ENCODE measurements at regions not wholly inside any gene's neighbourhood (a gene's known extent, or its start where the extent isn't known, plus 50 kb on each side); places are given as distances from the start of the nearest gene placed in this dataset.

- Histone ChIP-seq H3K18ac (ENCODE audit: low read depth in 1 of 2, low read length in 2 of 2) (no peak overlapping the region), H3K4me1 (ENCODE audit: control insufficient read depth, insufficient read depth, low read depth, low read length) (no peaks in the 10 kb centered on the region), H3K27ac (ENCODE audit: low read length, poor library complexity, severe bottlenecking) (no peak overlapping the region), H3K27me3 (ENCODE audit: control insufficient read depth in 1 of 2, insufficient read depth in 1 of 2, low read length in 2 of 2) (no peaks in the 10 kb centered on the region), H4K91ac (ENCODE audit: low read length) (no peak overlapping the region), H3K36me3 (ENCODE audit: control insufficient read depth in 1 of 2, insufficient read depth in 2 of 2, low read depth in 1 of 2, low read length in 2 of 2) (no peaks in the 10 kb centered on the region), H2BK5ac (ENCODE audit: low read depth, low read length, poor library complexity, severe bottlenecking) (no peak overlapping the region), H3K9ac (ENCODE audit: low read length) (no peak overlapping the region), H3K23ac (ENCODE audit: low read length in 2 of 2) (no peak overlapping the region), H2BK120ac (ENCODE audit: low read depth, low read length) (no peak overlapping the region), H3K4ac (ENCODE audit: low read depth in 1 of 2, low read length in 2 of 2) (no peak overlapping the region), H3K14ac (ENCODE audit: low read length in 2 of 2) (no peak overlapping the region), H3K9me3 (ENCODE audit: control insufficient read depth, low read length) (no peaks in the 10 kb centered on the region), H2BK12ac (ENCODE audit: low read length in 2 of 2) (no peak overlapping the region), H3K4me3 (ENCODE audit: insufficient read depth in 1 of 2, low read depth in 1 of 2, low read length in 2 of 2) (no peak overlapping the region), H3K4me2 (ENCODE audit: low read length, poor library complexity, severe bottlenecking) (no peak overlapping the region), H3K79me1 (replicated peaks; ENCODE audit: low read length, poor library complexity, severe bottlenecking) (no peaks in the 10 kb centered on the region), H2AK5ac (ENCODE audit: low read length, severe bottlenecking) (no peak overlapping the region), H2BK15ac (ENCODE audit: low read depth, poor library complexity, severe bottlenecking) (no peak overlapping the region), H4K8ac (ENCODE audit: low read length) (no peak overlapping the region), H2AFZ (ENCODE audit: low read depth, low read length) (no peak overlapping the region)
- 72% methylated on average over 3 of the region's 3 CpGs for WGBS
- DNase-seq: peak; percentile 71
Observed at GRCh38 chr5:143964919-143965318, 153.0 kb downstream of the HMHB1 start.

GRCh38 chr5:143966280-143966679 lies 154.3 kb downstream of the HMHB1 start:
- H3K4ac ChIP-seq (ENCODE audit: low read depth in 1 of 2, low read length in 2 of 2): no peak overlapping the region
- no peak overlapping the region for H3K27ac ChIP-seq (ENCODE audit: low read length, poor library complexity, severe bottlenecking)
- no peak overlapping the region for H3K23ac ChIP-seq (ENCODE audit: low read length in 2 of 2)
- H2BK120ac ChIP-seq (ENCODE audit: low read depth, low read length): no peak overlapping the region
- H3K79me1 ChIP-seq (replicated peaks; ENCODE audit: low read length, poor library complexity, severe bottlenecking): no peaks in the 10 kb centered on the region
- no peak overlapping the region for H3K18ac ChIP-seq (ENCODE audit: low read depth in 1 of 2, low read length in 2 of 2)
- no peak overlapping the region for H3K9ac ChIP-seq (ENCODE audit: low read length)
- no peak overlapping the region for H3K14ac ChIP-seq (ENCODE audit: low read length in 2 of 2)
- no peak for DNase-seq
- no peaks in the 10 kb centered on the region for H3K4me1 ChIP-seq (ENCODE audit: control insufficient read depth, insufficient read depth, low read depth, low read length)
- no peak overlapping the region for H2BK5ac ChIP-seq (ENCODE audit: low read depth, low read length, poor library complexity, severe bottlenecking)
- WGBS: 100% methylated on average over 1 of the region's 1 CpG
- no peak overlapping the region for H2AFZ ChIP-seq (ENCODE audit: low read depth, low read length)
- H4K91ac ChIP-seq (ENCODE audit: low read length): no peak overlapping the region
- H3K4me3 ChIP-seq (ENCODE audit: insufficient read depth in 1 of 2, low read depth in 1 of 2, low read length in 2 of 2): no peak overlapping the region
- H2BK12ac ChIP-seq (ENCODE audit: low read length in 2 of 2): no peak overlapping the region
- no peak overlapping the region for H3K4me2 ChIP-seq (ENCODE audit: low read length, poor library complexity, severe bottlenecking)
- no peak overlapping the region for H2AK5ac ChIP-seq (ENCODE audit: low read length, severe bottlenecking)
- no peaks in the 10 kb centered on the region for H3K36me3 ChIP-seq (ENCODE audit: control insufficient read depth in 1 of 2, insufficient read depth in 2 of 2, low read depth in 1 of 2, low read length in 2 of 2)
- H4K8ac ChIP-seq (ENCODE audit: low read length): no peak overlapping the region
- H2BK15ac ChIP-seq (ENCODE audit: low read depth, poor library complexity, severe bottlenecking): no peak overlapping the region
- H3K9me3 ChIP-seq (ENCODE audit: control insufficient read depth, low read length): no peaks in the 10 kb centered on the region
- no peaks in the 10 kb centered on the region for H3K27me3 ChIP-seq (ENCODE audit: control insufficient read depth in 1 of 2, insufficient read depth in 1 of 2, low read length in 2 of 2)

DNA sequence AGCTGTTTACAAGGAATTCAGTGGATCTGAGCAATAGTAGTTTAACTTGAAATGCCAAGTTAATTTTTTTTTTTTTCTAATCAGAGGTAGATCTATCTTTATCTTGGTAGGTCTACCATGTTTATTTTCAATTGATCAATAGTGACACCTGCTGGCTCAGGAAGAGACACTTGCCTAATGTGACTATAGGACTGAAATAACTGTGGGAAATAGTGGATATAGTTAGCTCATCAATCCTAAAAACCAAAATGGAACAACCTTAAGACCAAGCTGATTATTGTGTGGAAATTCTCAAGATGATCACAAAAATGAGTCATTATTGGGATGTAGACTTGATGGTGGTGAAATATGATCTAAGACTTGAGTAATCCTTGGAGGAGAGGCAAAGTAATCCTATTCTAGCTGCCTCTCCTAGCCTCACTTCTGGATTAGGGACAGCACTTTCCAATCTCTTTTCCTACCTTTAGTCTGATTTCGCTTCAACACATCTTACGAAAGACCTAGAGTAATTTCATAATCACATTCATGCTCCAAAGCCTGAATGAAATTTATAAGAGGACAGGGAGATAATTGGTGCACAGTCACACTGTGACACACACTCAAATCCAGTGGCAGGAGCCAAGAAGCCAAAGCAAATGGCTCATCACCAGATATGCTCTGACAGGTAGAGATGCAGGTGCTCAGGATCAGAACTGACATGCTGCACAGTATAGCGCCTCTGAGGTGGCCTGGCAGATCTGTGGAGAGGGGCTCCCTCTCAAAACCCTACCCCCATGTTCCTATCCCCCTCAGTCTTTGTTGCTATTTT lies 156.3 kb downstream of the HMHB1 start:
- Histone ChIP-seq H2BK5ac (ENCODE audit: low read depth, low read length, poor library complexity, severe bottlenecking) (no peak overlapping the region), H3K27me3 (ENCODE audit: control insufficient read depth in 1 of 2, insufficient read depth in 1 of 2, low read length in 2 of 2) (no peaks in the 10 kb centered on the region), H2BK12ac (ENCODE audit: low read length in 2 of 2) (no peak overlapping the region), H3K79me1 (replicated peaks; ENCODE audit: low read length, poor library complexity, severe bottlenecking) (no peaks in the 10 kb centered on the region), H4K8ac (ENCODE audit: low read length) (no peak overlapping the region), H4K91ac (ENCODE audit: low read length) (no peak overlapping the region), H3K36me3 (ENCODE audit: control insufficient read depth in 1 of 2, insufficient read depth in 2 of 2, low read depth in 1 of 2, low read length in 2 of 2) (no peaks in the 10 kb centered on the region), H3K18ac (ENCODE audit: low read depth in 1 of 2, low read length in 2 of 2) (no peak overlapping the region), H2AFZ (ENCODE audit: low read depth, low read length) (peak overlapping the region; percentile 58), H3K9ac (ENCODE audit: low read length) (peak overlapping the region; percentile 48), H3K9me3 (ENCODE audit: control insufficient read depth, low read length) (no peaks in the 10 kb centered on the region), H3K27ac (ENCODE audit: low read length, poor library complexity, severe bottlenecking) (no peak overlapping the region), H3K4me2 (ENCODE audit: low read length, poor library complexity, severe bottlenecking) (no peak overlapping the region), H2BK15ac (ENCODE audit: low read depth, poor library complexity, severe bottlenecking) (no peak overlapping the region), H2BK120ac (ENCODE audit: low read depth, low read length) (no peak overlapping the region), H3K14ac (ENCODE audit: low read length in 2 of 2) (no peak overlapping the region), H3K4me3 (ENCODE audit: insufficient read depth in 1 of 2, low read depth in 1 of 2, low read length in 2 of 2) (no peak overlapping the region), H3K4me1 (ENCODE audit: control insufficient read depth, insufficient read depth, low read depth, low read length) (no peaks in the 10 kb centered on the region), H2AK5ac (ENCODE audit: low read length, severe bottlenecking) (no peak overlapping the region), H3K4ac (ENCODE audit: low read depth in 1 of 2, low read length in 2 of 2) (no peak overlapping the region), H3K23ac (ENCODE audit: low read length in 2 of 2) (no peak overlapping the region)
- WGBS: 83% methylated on average over 3 of the region's 3 CpGs
- DNase-seq: peak; percentile 64

DNA sequence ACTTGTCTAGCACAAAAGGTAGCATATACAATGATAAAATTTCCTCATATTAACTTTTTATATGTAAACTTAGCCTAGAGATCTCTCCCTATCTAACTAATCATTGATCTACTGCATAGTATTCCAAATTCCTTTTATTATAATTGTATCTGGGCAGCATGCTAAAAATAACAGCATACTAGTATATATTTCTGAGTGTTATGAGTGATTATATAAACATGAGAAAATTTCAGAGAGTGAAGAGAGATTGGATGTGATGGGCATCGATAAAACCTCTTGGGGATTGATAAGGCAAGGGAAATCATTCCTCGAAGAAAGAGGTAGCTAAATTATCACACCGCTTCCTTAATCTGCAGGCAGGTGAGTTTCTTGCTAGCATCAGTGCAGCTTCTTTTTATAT lies 158.2 kb downstream of the HMHB1 start:
- no peak overlapping the region for H3K9ac ChIP-seq (ENCODE audit: low read length)
- H3K4me3 ChIP-seq (ENCODE audit: insufficient read depth in 1 of 2, low read depth in 1 of 2, low read length in 2 of 2): no peak overlapping the region
- H3K27ac ChIP-seq (ENCODE audit: low read length, poor library complexity, severe bottlenecking): no peak overlapping the region
- H4K8ac ChIP-seq (ENCODE audit: low read length): no peak overlapping the region
- no peak overlapping the region for H2BK120ac ChIP-seq (ENCODE audit: low read depth, low read length)
- H3K4me2 ChIP-seq (ENCODE audit: low read length, poor library complexity, severe bottlenecking): no peak overlapping the region
- H3K14ac ChIP-seq (ENCODE audit: low read length in 2 of 2): no peak overlapping the region
- H2BK5ac ChIP-seq (ENCODE audit: low read depth, low read length, poor library complexity, severe bottlenecking): no peak overlapping the region
- H3K79me1 ChIP-seq (replicated peaks; ENCODE audit: low read length, poor library complexity, severe bottlenecking): no peaks in the 10 kb centered on the region
- no peak overlapping the region for H4K91ac ChIP-seq (ENCODE audit: low read length)
- 95% methylated on average over 3 of the region's 3 CpGs for whole genome bisulfite sequencing
- no peaks in the 10 kb centered on the region for H3K27me3 ChIP-seq (ENCODE audit: control insufficient read depth in 1 of 2, insufficient read depth in 1 of 2, low read length in 2 of 2)
- no peaks in the 10 kb centered on the region for H3K4me1 ChIP-seq (ENCODE audit: control insufficient read depth, insufficient read depth, low read depth, low read length)
- H3K23ac ChIP-seq (ENCODE audit: low read length in 2 of 2): no peak overlapping the region
- DNase-seq: no peak
- no peak overlapping the region for H2AFZ ChIP-seq (ENCODE audit: low read depth, low read length)
- no peaks in the 10 kb centered on the region for H3K9me3 ChIP-seq (ENCODE audit: control insufficient read depth, low read length)
- no peak overlapping the region for H2BK12ac ChIP-seq (ENCODE audit: low read length in 2 of 2)
- H3K18ac ChIP-seq (ENCODE audit: low read depth in 1 of 2, low read length in 2 of 2): no peak overlapping the region
- no peaks in the 10 kb centered on the region for H3K36me3 ChIP-seq (ENCODE audit: control insufficient read depth in 1 of 2, insufficient read depth in 2 of 2, low read depth in 1 of 2, low read length in 2 of 2)
- H3K4ac ChIP-seq (ENCODE audit: low read depth in 1 of 2, low read length in 2 of 2): no peak overlapping the region
- H2AK5ac ChIP-seq (ENCODE audit: low read length, severe bottlenecking): no peak overlapping the region
- no peak overlapping the region for H2BK15ac ChIP-seq (ENCODE audit: low read depth, poor library complexity, severe bottlenecking)

Data from mesenchymal stem cell (in vitro differentiated cells and primary cell).